H9 (cell line): ENCODE measurements at regions not wholly inside any gene's neighbourhood (a gene's known extent, or its start where the extent isn't known, plus 50 kb on each side); places are given as distances from the start of the nearest gene placed in this dataset.

ENCODE experiments used
- DNase-seq: peaks from one replicate; pipeline ENCODE4 v3.0.0-alpha.2; 2017
- H2AFZ ChIP-seq: one replicate; pipeline ENCODE4 v1.6.1; 2013; ENCODE audit warnings: mild to moderate bottlenecking, low read length, control low read depth, moderate library complexity
- H2AK5ac ChIP-seq: 2 replicates; pipeline ENCODE4 v1.6.1; 2013; ENCODE audit warnings: low read length, control low read depth, mixed read lengths; ENCODE audit not compliant: insufficient read length
- H2BK120ac ChIP-seq: one replicate; pipeline ENCODE4 v1.6.1; 2013; ENCODE audit warnings: low read depth, mild to moderate bottlenecking, low read length, control low read depth, inconsistent platforms; ENCODE audit not compliant: poor library complexity, severe bottlenecking
- H2BK12ac ChIP-seq: 2 replicates; pipeline ENCODE4 v1.6.1; 2013; ENCODE audit warnings: low read length, control low read depth, mixed read lengths, low read depth; ENCODE audit not compliant: insufficient read length
- H2BK15ac ChIP-seq: 2 replicates; pipeline ENCODE4 v1.6.1; 2013; ENCODE audit warnings: low read depth, low read length, control low read depth
- H2BK20ac ChIP-seq: one replicate; pipeline ENCODE4 v1.6.1; 2013; ENCODE audit warnings: low read depth, mild to moderate bottlenecking, low read length, control low read depth, inconsistent platforms; ENCODE audit not compliant: poor library complexity, severe bottlenecking
- H2BK5ac ChIP-seq: 2 replicates; pipeline ENCODE4 v1.6.1; 2013; ENCODE audit warnings: low read length, control low read depth, mixed read lengths; ENCODE audit not compliant: insufficient read length
- H3K14ac ChIP-seq: 2 replicates; pipeline ENCODE4 v1.6.1; 2013; ENCODE audit warnings: low read length, control low read depth; ENCODE audit not compliant: insufficient read depth
- H3K18ac ChIP-seq: 2 replicates; pipeline ENCODE4 v1.6.1; 2013; ENCODE audit warnings: low read depth, mild to moderate bottlenecking, mixed read lengths, low read length, control low read depth; ENCODE audit not compliant: insufficient read length
- H3K23ac ChIP-seq: 2 replicates; pipeline ENCODE4 v1.6.1; 2013; ENCODE audit warnings: low read length, control low read depth, mixed read lengths, low read depth; ENCODE audit not compliant: insufficient read length
- H3K23me2 ChIP-seq: 2 replicates; pipeline ENCODE4 v1.6.1; 2013; ENCODE audit warnings: low read depth, mild to moderate bottlenecking, mixed read lengths, low read length, control low read depth; ENCODE audit not compliant: insufficient read length, poor library complexity, severe bottlenecking
- H3K27ac ChIP-seq: 2 replicates; pipeline ENCODE4 v1.5.1; 2013; ENCODE audit warnings: low read length, control low read depth, mixed read lengths, low read depth; ENCODE audit not compliant: insufficient read length
- H3K27me3 ChIP-seq: 2 replicates; pipeline ENCODE4 v1.6.1; 2013; ENCODE audit warnings: low read length, control low read depth, inconsistent platforms; ENCODE audit not compliant: insufficient read depth
- H3K4ac ChIP-seq: 2 replicates; pipeline ENCODE4 v1.6.1; 2013; ENCODE audit warnings: low read depth, mild to moderate bottlenecking, control low read depth, inconsistent platforms, low read length, moderate library complexity
- H3K4me1 ChIP-seq: 2 replicates; pipeline ENCODE4 v1.6.1; 2013; ENCODE audit warnings: low read length, control low read depth, inconsistent platforms; ENCODE audit not compliant: insufficient read depth
- H3K4me2 ChIP-seq: 2 replicates; pipeline ENCODE4 v1.6.1; 2013; ENCODE audit warnings: low read length, control low read depth, mixed read lengths; ENCODE audit not compliant: insufficient read length, insufficient read depth
- H3K56ac ChIP-seq: 2 replicates; pipeline ENCODE4 v1.6.1; 2013; ENCODE audit warnings: low read depth, mild to moderate bottlenecking, mixed read lengths, low read length, control low read depth; ENCODE audit not compliant: insufficient read length
- H3K79me1 ChIP-seq: 2 replicates; pipeline ENCODE4 v1.6.1; 2013; ENCODE audit warnings: low read depth, mild to moderate bottlenecking, moderate library complexity, low read length, control low read depth, inconsistent platforms; ENCODE audit not compliant: insufficient read depth, poor library complexity, severe bottlenecking
- H3K79me2 ChIP-seq: 2 replicates; pipeline ENCODE4 v1.6.1; 2013; ENCODE audit warnings: low read length, control low read depth, inconsistent platforms; ENCODE audit not compliant: insufficient read depth
- H3K9ac ChIP-seq: 2 replicates; pipeline ENCODE4 v1.6.1; 2013; ENCODE audit warnings: low read length, control low read depth, mixed read lengths; ENCODE audit not compliant: insufficient read length; ENCODE audit errors: extremely low read depth
- H3K9me3 ChIP-seq: one replicate; pipeline ENCODE4 v1.6.1; 2013; ENCODE audit warnings: low read depth, low read length, inconsistent platforms; ENCODE audit not compliant: control insufficient read depth
- H3T11ph ChIP-seq: one replicate; pipeline ENCODE4 v1.6.1; 2013; ENCODE audit warnings: mild to moderate bottlenecking, low read length, control low read depth, inconsistent platforms
- H4K20me1 ChIP-seq: one replicate; pipeline ENCODE4 v1.6.1; 2013; ENCODE audit not compliant: control insufficient read depth, insufficient read length, insufficient read depth
- H4K5ac ChIP-seq: 2 replicates; pipeline ENCODE4 v1.6.1; 2013; ENCODE audit warnings: low read depth, mild to moderate bottlenecking, mixed read lengths, low read length, control low read depth; ENCODE audit not compliant: insufficient read length
- H4K8ac ChIP-seq: replicated peaks from 2 replicates; pipeline ENCODE4 v1.6.1; 2013; ENCODE audit warnings: low read length, control low read depth, mixed read lengths, low read depth; ENCODE audit not compliant: insufficient read length
- H4K91ac ChIP-seq: 2 replicates; pipeline ENCODE4 v1.6.1; 2013; ENCODE audit warnings: low read depth, mild to moderate bottlenecking, moderate library complexity, mixed read lengths, low read length, control low read depth; ENCODE audit not compliant: insufficient read length
- H3K27ac Mint-ChIP-seq, 3 experiments: 2 replicates in 2 of 3; 3 replicates in 1 of 3; pipeline ENCODE4 v1.8.0; 2020 to 2021; ENCODE audit warnings: mixed read lengths in 3 of 3, mild to moderate bottlenecking in 1 of 3, moderate library complexity in 1 of 3
- H3K27me3 Mint-ChIP-seq: 2 replicates; pipeline ENCODE4 v1.8.0; 2021; ENCODE audit warnings: low read depth, mild to moderate bottlenecking, moderate library complexity, mixed read lengths
- H3K36me3 Mint-ChIP-seq, 3 experiments: 2 replicates in 2 of 3; 3 replicates in 1 of 3; pipeline ENCODE4 v1.8.0; 2020 to 2021; ENCODE audit warnings: low read depth in 3 of 3, mixed read lengths in 3 of 3; ENCODE audit not compliant: insufficient read depth in 1 of 3
- H3K4me1 Mint-ChIP-seq, 2 experiments: 2 replicates each; pipeline ENCODE4 v1.8.0; 2020; ENCODE audit warnings: mixed read lengths in 2 of 2
- H3K4me3 Mint-ChIP-seq, 2 experiments: 2 replicates in 1 of 2; 3 replicates in 1 of 2; pipeline ENCODE4 v1.8.0; 2020 to 2021; ENCODE audit warnings: mild to moderate bottlenecking in 2 of 2, mixed read lengths in 2 of 2, moderate library complexity in 1 of 2
- H3K9me3 Mint-ChIP-seq, 2 experiments: 2 replicates in 1 of 2; 3 replicates in 1 of 2; pipeline ENCODE4 v1.8.0; 2020; ENCODE audit warnings: mild to moderate bottlenecking in 2 of 2, mixed read lengths in 2 of 2, moderate library complexity in 1 of 2
- WGBS: extraction: QIAGEN DNeasy Blood & Tissue Kit; methylation state at CpG from one replicate; pipeline ENCODE4 v1.1.7; 2013; ENCODE audit warnings: missing lambda C conversion rate, low lambda C conversion rate, mixed read lengths; ENCODE audit not compliant: insufficient read length; ENCODE audit errors: extremely low coverage; 5-methylcytosine and 5-hydroxymethylcytosine counted together
- TF ChIP-seq, protein P1 (sequence below): fragments of 200-600 bp; sonication (generic); conservative IDR thresholded peaks from 3 replicates; pipeline ENCODE4 v1.8.0; 2021; ENCODE audit warnings: antibody characterized with exemption, mild to moderate bottlenecking

DNA sequence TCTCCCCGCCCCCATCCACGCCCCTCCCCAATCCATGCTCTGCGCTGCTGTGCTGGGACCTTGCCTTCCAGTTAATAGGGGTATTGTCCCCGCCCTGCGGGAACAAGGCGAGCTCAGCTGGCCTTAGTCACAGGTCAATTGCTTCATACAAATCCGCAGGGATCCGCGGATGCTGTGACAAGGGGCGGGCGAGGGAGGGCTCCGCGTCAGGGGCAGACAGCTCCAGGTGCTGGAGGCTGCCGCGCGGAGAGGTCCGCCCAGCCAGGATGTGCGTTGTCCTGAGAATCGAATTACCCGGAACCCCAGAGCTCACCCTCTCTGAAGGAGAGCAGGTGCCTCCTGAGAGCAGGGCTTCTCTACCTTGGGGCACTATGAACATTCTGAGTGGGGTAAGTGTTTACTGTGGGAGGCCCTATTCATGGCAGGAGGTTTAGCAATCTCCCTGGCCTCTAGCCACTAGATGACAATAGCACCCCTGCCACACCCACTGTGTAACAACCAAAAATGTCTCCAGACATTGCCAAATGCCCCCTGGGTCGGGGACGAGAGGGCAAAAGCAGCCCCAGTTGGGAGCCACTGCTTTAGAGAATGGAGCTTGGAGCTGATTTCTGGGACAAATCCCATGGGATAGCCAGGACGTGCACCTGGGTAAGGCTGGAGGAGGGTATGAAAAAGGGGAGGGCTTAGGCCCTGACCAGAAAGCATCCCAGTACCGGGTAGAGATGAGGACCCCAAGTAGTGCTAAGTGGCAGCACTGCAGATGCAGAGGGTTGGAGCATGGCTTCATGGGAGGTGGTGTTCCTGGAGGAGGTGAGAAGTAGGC, 138.2 kb downstream of the CYLD start:
- WGBS: no CpG with 5 or more reads among the region's 24 CpGs
- H3K4me3 Mint-ChIP-seq: peak overlapping the region; percentile 49 to 72

More for the DNA sequence above, 138.2 kb downstream of the CYLD start:
- Mint-ChIP-seq H3K27me3 (peaks cover 22% of the 10 kb centered on the region), H3K36me3 (no peaks in the 10 kb centered on the region), H3K27ac (no peak overlapping the region; a peak in 1 of 7 replicates), H3K4me1 (peaks cover 17 to 21% of the 10 kb centered on the region in 2 experiments), H3K9me3 (no peaks in the 10 kb centered on the region)
- Histone ChIP-seq H3K56ac (no peak overlapping the region), H2BK20ac (no peak overlapping the region), H4K91ac (no peak overlapping the region), H3K27ac (no peak overlapping the region), H2AK5ac (no peak overlapping the region), H3K4me2 (peak overlapping the region; percentile 51), H4K5ac (no peak overlapping the region), H4K8ac (no peak overlapping the region), H2AFZ (no peak overlapping the region), H2BK5ac (no peak overlapping the region), H3K79me1 (no peaks in the 10 kb centered on the region), H3K79me2 (no peaks in the 10 kb centered on the region), H4K20me1 (no peaks in the 10 kb centered on the region), H2BK15ac (no peak overlapping the region), H2BK120ac (no peak overlapping the region), H2BK12ac (no peak overlapping the region), H3K4ac (no peak overlapping the region), H3K9ac (no peak overlapping the region), H3K18ac (no peak overlapping the region), H3K4me1 (peaks cover 3% of the 10 kb centered on the region; the same call in 1 of the 2 replicates), H3T11ph (no peak overlapping the region), H3K14ac (no peak overlapping the region), H3K9me3 (no peaks in the 10 kb centered on the region), H3K23ac (no peak overlapping the region), H3K27me3 (no peaks in the 10 kb centered on the region), H3K23me2 (no peaks in the 10 kb centered on the region)
- TF ChIP-seq, protein P1, sequence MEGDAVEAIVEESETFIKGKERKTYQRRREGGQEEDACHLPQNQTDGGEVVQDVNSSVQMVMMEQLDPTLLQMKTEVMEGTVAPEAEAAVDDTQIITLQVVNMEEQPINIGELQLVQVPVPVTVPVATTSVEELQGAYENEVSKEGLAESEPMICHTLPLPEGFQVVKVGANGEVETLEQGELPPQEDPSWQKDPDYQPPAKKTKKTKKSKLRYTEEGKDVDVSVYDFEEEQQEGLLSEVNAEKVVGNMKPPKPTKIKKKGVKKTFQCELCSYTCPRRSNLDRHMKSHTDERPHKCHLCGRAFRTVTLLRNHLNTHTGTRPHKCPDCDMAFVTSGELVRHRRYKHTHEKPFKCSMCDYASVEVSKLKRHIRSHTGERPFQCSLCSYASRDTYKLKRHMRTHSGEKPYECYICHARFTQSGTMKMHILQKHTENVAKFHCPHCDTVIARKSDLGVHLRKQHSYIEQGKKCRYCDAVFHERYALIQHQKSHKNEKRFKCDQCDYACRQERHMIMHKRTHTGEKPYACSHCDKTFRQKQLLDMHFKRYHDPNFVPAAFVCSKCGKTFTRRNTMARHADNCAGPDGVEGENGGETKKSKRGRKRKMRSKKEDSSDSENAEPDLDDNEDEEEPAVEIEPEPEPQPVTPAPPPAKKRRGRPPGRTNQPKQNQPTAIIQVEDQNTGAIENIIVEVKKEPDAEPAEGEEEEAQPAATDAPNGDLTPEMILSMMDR: no peak
- peak; percentile 88 for DNase-seq
